CD4-positive, alpha-beta T cell (primary cell): ENCODE measurements at regions not wholly inside any gene's neighbourhood (a gene's known extent, or its start where the extent isn't known, plus 50 kb on each side); places are given as distances from the start of the nearest gene placed in this dataset.

Experiments
- ATAC-seq: fragments of 200-7000 bp; cut with Tn5 transposase; one replicate; pipeline ENCODE4 v1.10.0; 2022; ENCODE audit warnings: mild to moderate bottlenecking; ENCODE audit not compliant: poor library complexity
- CTCF ChIA-PET: fragments of 350-600 bp; sonication (Branson Sonifier 250); formaldehyde crosslinking; loops from one replicate; lab custom pipeline; 2021; ENCODE audit warnings: antibody characterized with exemption, inconsistent platforms; lab: Charles Lee
- POLR2A ChIA-PET: fragments of 350-600 bp; sonication (Branson Sonifier 250); formaldehyde crosslinking; loops from one replicate; lab custom pipeline; 2021; ENCODE audit warnings: antibody characterized with exemption, inconsistent platforms; lab: Charles Lee
- DNase-seq, 14 experiments: peaks; one replicate each; pipeline ENCODE4 v3.0.0-alpha.2; 2013 to 2020; ENCODE audit warnings: mixed read lengths in 2 of 14
- H3K27ac ChIP-seq, 2 donors: one replicate each; pipeline versions ENCODE4 v1.5.1 to v1.7.0; 2013; ENCODE audit warnings: low read length in 2 of 2, low read depth in 1 of 2, mild to moderate bottlenecking in 1 of 2
- H3K27me3 ChIP-seq, 2 experiments: 1 replicate in 1 of 2; 2 replicates in 1 of 2; pipeline versions ENCODE4 v1.6.1 to v1.7.0; 2013; ENCODE audit warnings: low read length in 2 of 2, control low read depth in 1 of 2, mild to moderate bottlenecking in 1 of 2, moderate library complexity in 1 of 2; ENCODE audit not compliant: insufficient read depth in 2 of 2, control insufficient read depth in 1 of 2
- H3K36me3 ChIP-seq: one replicate; pipeline ENCODE4 v1.6.1; 2013; ENCODE audit warnings: low read length, control low read depth; ENCODE audit not compliant: insufficient read depth
- H3K4me1 ChIP-seq: one replicate; pipeline ENCODE4 v1.6.1; 2013; ENCODE audit warnings: low read length, control low read depth; ENCODE audit not compliant: insufficient read depth
- H3K4me3 ChIP-seq: one replicate; pipeline ENCODE4 v1.5.1; 2013; ENCODE audit warnings: mild to moderate bottlenecking, low read length, moderate library complexity
- H3K9me3 ChIP-seq, 2 experiments: 1 replicate in 1 of 2; 2 replicates in 1 of 2; pipeline versions ENCODE4 v1.6.1 to v1.7.0; 2013; ENCODE audit warnings: low read length in 2 of 2, mild to moderate bottlenecking in 2 of 2, control low read depth in 1 of 2, moderate library complexity in 1 of 2; ENCODE audit not compliant: control insufficient read depth in 1 of 2, insufficient read depth in 1 of 2
- H3K27ac Mint-ChIP-seq: one replicate; pipeline ENCODE4 v1.8.0; 2020; ENCODE audit warnings: mixed read lengths
- H3K27me3 Mint-ChIP-seq: one replicate; pipeline ENCODE4 v1.8.0; 2021; ENCODE audit warnings: mixed read lengths
- H3K36me3 Mint-ChIP-seq: one replicate; pipeline ENCODE4 v1.8.0; 2021; ENCODE audit warnings: low read depth, mixed read lengths
- H3K4me1 Mint-ChIP-seq: one replicate; pipeline ENCODE4 v1.8.0; 2021; ENCODE audit warnings: low read depth, mixed read lengths
- H3K4me3 Mint-ChIP-seq: one replicate; pipeline ENCODE4 v1.8.0; 2020; ENCODE audit warnings: mild to moderate bottlenecking, mixed read lengths
- H3K9me3 Mint-ChIP-seq: one replicate; pipeline ENCODE4 v1.8.0; 2020; ENCODE audit warnings: mixed read lengths
- CTCF ChIP-seq: fragments of 200-600 bp; IDR thresholded peaks from one replicate; pipeline ENCODE4 v1.8.0; 2022; ENCODE audit warnings: antibody characterized with exemption, mild to moderate bottlenecking
- intact Hi-C, 2 experiments: fragments of 100-400 bp; cut with DNase I in 1 of 2; cut with micrococcal nuclease in 1 of 2; formaldehyde crosslinking; loops; one replicate each; pipeline versions ENCODE4 v1.15.1 to v1.9.0; 2023 to 2025; cut with DNase I, micrococcal nuclease

DNA sequence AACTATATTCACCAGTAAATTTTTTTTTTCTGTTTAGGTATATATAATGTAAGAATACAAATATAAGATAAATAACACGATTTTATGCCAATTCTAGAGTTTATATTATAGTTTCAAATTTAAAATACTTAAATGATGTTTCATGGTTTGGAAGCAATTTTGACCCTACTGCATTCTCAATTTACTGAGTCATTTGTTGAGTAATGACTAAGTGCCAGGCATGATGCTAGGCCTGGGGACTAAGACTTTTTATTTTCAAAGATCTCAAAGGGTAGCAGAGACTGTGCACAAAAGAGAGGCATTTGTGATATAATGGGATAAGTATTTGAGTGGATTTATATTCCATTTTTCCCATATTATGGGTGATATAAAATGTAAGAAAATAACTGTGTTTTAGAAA is 78.9 kb upstream of the SMIM30 start:
- intact Hi-C loops, result no loop called here
- H3K36me3 Mint-ChIP-seq, result no peaks in the 10 kb centered on the region
- H3K27ac Mint-ChIP-seq, result no peak overlapping the region
- Histone ChIP-seq H3K27me3 (no peaks in the 10 kb centered on the region), H3K36me3 (no peaks in the 10 kb centered on the region), H3K4me3 (no peak overlapping the region), H3K27ac (no peak overlapping the region), H3K4me1 (no peaks in the 10 kb centered on the region), H3K9me3 (no peaks in the 10 kb centered on the region)
- DNase-seq (no peak), ATAC-seq (no peak)
- no peaks in the 10 kb centered on the region for H3K4me1 Mint-ChIP-seq
- H3K4me3 Mint-ChIP-seq, result no peak overlapping the region
- no peak for TF ChIP-seq CTCF
- ChIA-PET CTCF (no interaction called here), POLR2A (no interaction called here)
- peaks cover 7% of the 10 kb centered on the region for H3K27me3 Mint-ChIP-seq
- no peaks in the 10 kb centered on the region for H3K9me3 Mint-ChIP-seq

DNA sequence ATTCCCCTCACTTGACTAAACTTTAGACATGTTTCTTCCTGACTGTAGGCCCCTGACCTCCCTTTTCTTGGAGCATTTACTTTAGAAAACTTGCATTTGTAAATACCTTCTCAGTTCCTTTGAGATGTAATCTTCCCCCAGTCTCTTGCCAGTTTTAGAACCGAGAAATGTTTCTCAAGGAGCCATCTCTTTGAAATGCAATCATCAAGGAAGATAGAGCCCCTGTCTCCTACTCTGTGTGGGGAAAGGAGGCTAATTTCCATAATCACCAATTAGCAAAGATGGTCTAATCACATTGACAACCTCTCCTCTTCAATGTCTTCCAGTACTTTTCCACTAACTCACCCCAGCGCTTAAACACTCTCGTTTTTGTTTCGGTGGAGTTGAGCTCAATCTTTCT is 70.0 kb upstream of the SMIM30 start:
- ChIA-PET CTCF (no interaction called here), POLR2A (no interaction called here)
- DNase-seq (no peak), ATAC-seq (no peak)
- intact Hi-C loops, result no loop called here
- H3K9me3 Mint-ChIP-seq, result no peaks in the 10 kb centered on the region
- no peak overlapping the region for H3K4me3 Mint-ChIP-seq
- peaks cover 0 to 2% of the 10 kb centered on the region in 2 experiments for H3K27me3 ChIP-seq
- H3K4me3 ChIP-seq, result no peak overlapping the region
- peaks cover 5% of the 10 kb centered on the region for H3K27me3 Mint-ChIP-seq
- no peaks in the 10 kb centered on the region for H3K36me3 ChIP-seq
- no peaks in the 10 kb centered on the region for H3K4me1 Mint-ChIP-seq
- no peaks in the 10 kb centered on the region for H3K36me3 Mint-ChIP-seq
- no peaks in the 10 kb centered on the region for H3K9me3 ChIP-seq
- no peak overlapping the region for H3K27ac Mint-ChIP-seq
- no peak for TF ChIP-seq CTCF
- H3K4me1 ChIP-seq, result no peaks in the 10 kb centered on the region
- H3K27ac ChIP-seq, result no peak overlapping the region

GRCh38 chr7:113179313-113179712 is 61.0 kb upstream of the SMIM30 start:
- H3K36me3 ChIP-seq, result no peaks in the 10 kb centered on the region
- H3K4me1 Mint-ChIP-seq, result no peaks in the 10 kb centered on the region
- TF ChIP-seq CTCF, result no peak
- H3K27me3 ChIP-seq, result no peaks in the 10 kb centered on the region
- H3K36me3 Mint-ChIP-seq, result no peaks in the 10 kb centered on the region
- H3K4me3 ChIP-seq, result no peak overlapping the region
- no peak overlapping the region for H3K4me3 Mint-ChIP-seq
- no peak overlapping the region for H3K27ac ChIP-seq
- H3K27me3 Mint-ChIP-seq, result peaks cover 8% of the 10 kb centered on the region
- no peak for DNase-seq
- ATAC-seq, result no peak
- ChIA-PET CTCF (no interaction called here), POLR2A (no interaction called here)
- intact Hi-C loops, result no loop called here
- H3K9me3 ChIP-seq, result no peaks in the 10 kb centered on the region
- H3K27ac Mint-ChIP-seq, result no peak overlapping the region
- no peaks in the 10 kb centered on the region for H3K4me1 ChIP-seq
- no peaks in the 10 kb centered on the region for H3K9me3 Mint-ChIP-seq
